ENCODE measurements at regions not wholly inside any gene's neighbourhood (a gene's known extent, or its start where the extent isn't known, plus 50 kb on each side); places are given as distances from the start of the nearest gene placed in this dataset.

DNA sequence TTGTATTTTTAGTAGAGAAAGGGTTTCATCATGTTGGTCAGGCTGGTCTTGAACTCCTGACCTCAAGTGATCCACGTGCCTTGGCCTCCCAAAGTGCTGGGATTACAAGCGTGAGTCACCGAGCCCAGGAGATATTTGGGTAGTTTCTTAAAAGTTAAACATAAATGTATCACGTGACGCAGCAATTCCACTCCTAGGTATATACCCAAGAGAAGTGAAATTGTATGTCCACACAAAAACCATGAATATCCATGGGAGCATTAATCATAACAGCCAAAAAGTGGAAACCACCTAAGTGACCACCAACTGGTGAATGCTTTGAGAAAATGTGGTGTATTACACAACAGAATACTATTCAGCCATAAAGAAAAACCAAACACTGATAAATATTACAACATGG is 164.8 kb downstream of the MRPL14 start:
- Histone ChIP-seq H2AFZ (ENCODE audit: low read depth, low read length) (no peak overlapping the region), H3K4me3 (ENCODE audit: low read depth in 1 of 2, low read length in 2 of 2) (no peak overlapping the region), H3K27me3 (ENCODE audit: insufficient read depth, low read length, poor library complexity) (peaks cover 9% of the 10 kb centered on the region), H3K79me2 (ENCODE audit: insufficient read depth, low read length) (no peaks in the 10 kb centered on the region), H3K36me3 (ENCODE audit: insufficient read depth, low read length) (no peaks in the 10 kb centered on the region), H3K9ac (ENCODE audit: low read depth, low read length) (no peak overlapping the region), H3K9me3 (ENCODE audit: insufficient read depth, low read length, severe bottlenecking) (no peaks in the 10 kb centered on the region), H4K20me1 (ENCODE audit: insufficient read depth, low read length) (0 out of 2 replicates have a peak, but pooled peaks cover 3% of the 10 kb centered on the region), H3K27ac (ENCODE audit: low read length) (no peak overlapping the region), H3K4me1 (ENCODE audit: insufficient read depth, low read length) (no peaks in the 10 kb centered on the region), H3K4me2 (ENCODE audit: insufficient read depth, low read length) (no peak overlapping the region)
- TF ChIP-seq EZH2 (IDR thresholded peaks at IDR 0.05; ENCODE audit: borderline replicate concordance, low read depth, low read length, severe bottlenecking): no peak
- TF ChIP-seq, protein P1, sequence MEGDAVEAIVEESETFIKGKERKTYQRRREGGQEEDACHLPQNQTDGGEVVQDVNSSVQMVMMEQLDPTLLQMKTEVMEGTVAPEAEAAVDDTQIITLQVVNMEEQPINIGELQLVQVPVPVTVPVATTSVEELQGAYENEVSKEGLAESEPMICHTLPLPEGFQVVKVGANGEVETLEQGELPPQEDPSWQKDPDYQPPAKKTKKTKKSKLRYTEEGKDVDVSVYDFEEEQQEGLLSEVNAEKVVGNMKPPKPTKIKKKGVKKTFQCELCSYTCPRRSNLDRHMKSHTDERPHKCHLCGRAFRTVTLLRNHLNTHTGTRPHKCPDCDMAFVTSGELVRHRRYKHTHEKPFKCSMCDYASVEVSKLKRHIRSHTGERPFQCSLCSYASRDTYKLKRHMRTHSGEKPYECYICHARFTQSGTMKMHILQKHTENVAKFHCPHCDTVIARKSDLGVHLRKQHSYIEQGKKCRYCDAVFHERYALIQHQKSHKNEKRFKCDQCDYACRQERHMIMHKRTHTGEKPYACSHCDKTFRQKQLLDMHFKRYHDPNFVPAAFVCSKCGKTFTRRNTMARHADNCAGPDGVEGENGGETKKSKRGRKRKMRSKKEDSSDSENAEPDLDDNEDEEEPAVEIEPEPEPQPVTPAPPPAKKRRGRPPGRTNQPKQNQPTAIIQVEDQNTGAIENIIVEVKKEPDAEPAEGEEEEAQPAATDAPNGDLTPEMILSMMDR (IDR thresholded peaks at IDR 0.05; ENCODE audit: borderline replicate concordance, extremely low read depth, low read length, poor library complexity, severe bottlenecking): no peak
- DNase-seq (no peak), ATAC-seq (ENCODE audit: insufficient read depth, low read depth) (no peak)

DNA sequence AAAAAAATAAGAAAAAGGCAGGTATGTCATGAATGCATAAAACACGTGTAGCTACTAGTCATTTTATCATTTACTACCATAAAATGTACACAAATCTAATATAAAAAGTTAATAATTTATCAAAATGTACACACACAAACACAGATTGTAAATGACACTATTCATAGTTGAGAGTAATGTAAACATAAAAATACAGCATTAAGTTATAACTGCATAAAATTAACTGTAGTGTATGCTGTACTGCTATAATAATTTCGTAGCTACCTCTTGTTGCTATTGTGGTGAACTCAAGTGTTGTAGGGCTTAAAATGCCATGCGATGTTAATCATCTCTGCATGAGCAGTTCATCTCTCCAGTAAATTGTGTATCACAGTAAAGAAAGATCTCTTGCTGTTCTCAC is 170.0 kb downstream of the MRPL14 start:
- no peak for TF ChIP-seq EZH2 (IDR thresholded peaks at IDR 0.05; ENCODE audit: borderline replicate concordance, low read depth, low read length, severe bottlenecking)
- TF ChIP-seq, protein P1 (IDR thresholded peaks at IDR 0.05; ENCODE audit: borderline replicate concordance, extremely low read depth, low read length, poor library complexity, severe bottlenecking): no peak
- H3K79me2 ChIP-seq (ENCODE audit: insufficient read depth, low read length): no peaks in the 10 kb centered on the region
- H3K9ac ChIP-seq (ENCODE audit: low read depth, low read length): no peak overlapping the region
- peaks cover 9% of the 10 kb centered on the region for H3K27me3 ChIP-seq (ENCODE audit: insufficient read depth, low read length, poor library complexity)
- ATAC-seq (ENCODE audit: insufficient read depth, low read depth) (no peak), DNase-seq (no peak)
- H3K4me2 ChIP-seq (ENCODE audit: insufficient read depth, low read length): no peak overlapping the region
- H2AFZ ChIP-seq (ENCODE audit: low read depth, low read length): no peak overlapping the region
- H4K20me1 ChIP-seq (ENCODE audit: insufficient read depth, low read length): no peaks in the 10 kb centered on the region
- H3K36me3 ChIP-seq (ENCODE audit: insufficient read depth, low read length): no peaks in the 10 kb centered on the region
- H3K4me3 ChIP-seq (ENCODE audit: low read depth in 1 of 2, low read length in 2 of 2): no peak overlapping the region
- no peaks in the 10 kb centered on the region for H3K9me3 ChIP-seq (ENCODE audit: insufficient read depth, low read length, severe bottlenecking)
- H3K4me1 ChIP-seq (ENCODE audit: insufficient read depth, low read length): no peaks in the 10 kb centered on the region
- no peak overlapping the region for H3K27ac ChIP-seq (ENCODE audit: low read length)

DNA sequence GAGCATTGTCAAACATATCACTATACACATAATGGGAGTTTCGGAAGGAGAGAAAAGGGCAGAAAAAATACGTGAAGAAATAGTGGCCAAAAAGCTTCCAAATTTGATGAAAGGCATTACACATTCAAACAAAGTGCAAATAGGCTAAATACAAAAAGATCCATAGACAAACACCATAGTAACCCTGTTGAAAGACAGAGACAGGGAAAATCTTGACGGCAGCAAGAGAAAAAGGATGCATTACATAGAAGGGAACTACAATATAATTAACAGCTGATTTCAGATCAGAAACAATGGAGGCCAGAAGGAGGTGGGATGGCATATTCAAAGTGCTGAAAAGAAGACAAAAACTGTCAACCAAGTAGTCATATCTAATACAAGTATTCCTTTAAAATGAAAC is 170.8 kb downstream of the MRPL14 start:
- H3K4me1 ChIP-seq (ENCODE audit: insufficient read depth, low read length): no peaks in the 10 kb centered on the region
- no peak overlapping the region for H3K9ac ChIP-seq (ENCODE audit: low read depth, low read length)
- no peak overlapping the region for H3K27ac ChIP-seq (ENCODE audit: low read length)
- H4K20me1 ChIP-seq (ENCODE audit: insufficient read depth, low read length): no peaks in the 10 kb centered on the region
- H3K79me2 ChIP-seq (ENCODE audit: insufficient read depth, low read length): no peaks in the 10 kb centered on the region
- H3K4me3 ChIP-seq (ENCODE audit: low read depth in 1 of 2, low read length in 2 of 2): no peak overlapping the region
- ATAC-seq (ENCODE audit: insufficient read depth, low read depth) (no peak), DNase-seq (no peak)
- H3K36me3 ChIP-seq (ENCODE audit: insufficient read depth, low read length): no peaks in the 10 kb centered on the region
- no peak overlapping the region for H3K4me2 ChIP-seq (ENCODE audit: insufficient read depth, low read length)
- H3K9me3 ChIP-seq (ENCODE audit: insufficient read depth, low read length, severe bottlenecking): no peaks in the 10 kb centered on the region
- H2AFZ ChIP-seq (ENCODE audit: low read depth, low read length): no peak overlapping the region
- TF ChIP-seq EZH2 (IDR thresholded peaks at IDR 0.05; ENCODE audit: borderline replicate concordance, low read depth, low read length, severe bottlenecking): no peak
- TF ChIP-seq, protein P1 (IDR thresholded peaks at IDR 0.05; ENCODE audit: borderline replicate concordance, extremely low read depth, low read length, poor library complexity, severe bottlenecking): no peak
- H3K27me3 ChIP-seq (ENCODE audit: insufficient read depth, low read length, poor library complexity): peaks cover 9% of the 10 kb centered on the region

Data from DND-41 (cell line).